AG10803 (cell line): ENCODE measurements at regions not wholly inside any gene's neighbourhood (a gene's known extent, or its start where the extent isn't known, plus 50 kb on each side); places are given as distances from the start of the nearest gene placed in this dataset.

Source experiments
- DNase-seq: peaks from one replicate; pipeline ENCODE4 v3.0.0; 2010; ENCODE audit warnings: low read depth
- H3K4me3 ChIP-seq: 2 replicates; pipeline ENCODE4 v1.5.1; 2011; ENCODE audit warnings: mild to moderate bottlenecking, low read length, control low read depth
- TF ChIP-seq, protein P1 (sequence below): conservative IDR thresholded peaks from 2 replicates; pipeline ENCODE4 v1.5.1; 2011; ENCODE audit warnings: mild to moderate bottlenecking, low read length, control low read depth, inconsistent platforms

- DNase-seq: no peak
- TF ChIP-seq, protein P1, sequence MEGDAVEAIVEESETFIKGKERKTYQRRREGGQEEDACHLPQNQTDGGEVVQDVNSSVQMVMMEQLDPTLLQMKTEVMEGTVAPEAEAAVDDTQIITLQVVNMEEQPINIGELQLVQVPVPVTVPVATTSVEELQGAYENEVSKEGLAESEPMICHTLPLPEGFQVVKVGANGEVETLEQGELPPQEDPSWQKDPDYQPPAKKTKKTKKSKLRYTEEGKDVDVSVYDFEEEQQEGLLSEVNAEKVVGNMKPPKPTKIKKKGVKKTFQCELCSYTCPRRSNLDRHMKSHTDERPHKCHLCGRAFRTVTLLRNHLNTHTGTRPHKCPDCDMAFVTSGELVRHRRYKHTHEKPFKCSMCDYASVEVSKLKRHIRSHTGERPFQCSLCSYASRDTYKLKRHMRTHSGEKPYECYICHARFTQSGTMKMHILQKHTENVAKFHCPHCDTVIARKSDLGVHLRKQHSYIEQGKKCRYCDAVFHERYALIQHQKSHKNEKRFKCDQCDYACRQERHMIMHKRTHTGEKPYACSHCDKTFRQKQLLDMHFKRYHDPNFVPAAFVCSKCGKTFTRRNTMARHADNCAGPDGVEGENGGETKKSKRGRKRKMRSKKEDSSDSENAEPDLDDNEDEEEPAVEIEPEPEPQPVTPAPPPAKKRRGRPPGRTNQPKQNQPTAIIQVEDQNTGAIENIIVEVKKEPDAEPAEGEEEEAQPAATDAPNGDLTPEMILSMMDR: no peak
- no peak overlapping the region for H3K4me3 ChIP-seq
Observed at GRCh38 chr7:138369797-138370196, 90.3 kb upstream of the TRIM24 start.

- H3K4me3 ChIP-seq: no peak overlapping the region
- TF ChIP-seq, protein P1: no peak
- DNase-seq: no peak
Observed at GRCh38 chr7:138370956-138371355, 89.1 kb upstream of the TRIM24 start.

- H3K4me3 ChIP-seq: no peak overlapping the region
- no peak for DNase-seq
- TF ChIP-seq, protein P1: no peak
Observed at GRCh38 chr7:138374119-138374693, 85.9 kb upstream of the TRIM24 start.

- DNase-seq: no peak
- no peak overlapping the region for H3K4me3 ChIP-seq
- TF ChIP-seq, protein P1: no peak
Observed at GRCh38 chr7:138377306-138377705, 82.8 kb upstream of the TRIM24 start.

DNA sequence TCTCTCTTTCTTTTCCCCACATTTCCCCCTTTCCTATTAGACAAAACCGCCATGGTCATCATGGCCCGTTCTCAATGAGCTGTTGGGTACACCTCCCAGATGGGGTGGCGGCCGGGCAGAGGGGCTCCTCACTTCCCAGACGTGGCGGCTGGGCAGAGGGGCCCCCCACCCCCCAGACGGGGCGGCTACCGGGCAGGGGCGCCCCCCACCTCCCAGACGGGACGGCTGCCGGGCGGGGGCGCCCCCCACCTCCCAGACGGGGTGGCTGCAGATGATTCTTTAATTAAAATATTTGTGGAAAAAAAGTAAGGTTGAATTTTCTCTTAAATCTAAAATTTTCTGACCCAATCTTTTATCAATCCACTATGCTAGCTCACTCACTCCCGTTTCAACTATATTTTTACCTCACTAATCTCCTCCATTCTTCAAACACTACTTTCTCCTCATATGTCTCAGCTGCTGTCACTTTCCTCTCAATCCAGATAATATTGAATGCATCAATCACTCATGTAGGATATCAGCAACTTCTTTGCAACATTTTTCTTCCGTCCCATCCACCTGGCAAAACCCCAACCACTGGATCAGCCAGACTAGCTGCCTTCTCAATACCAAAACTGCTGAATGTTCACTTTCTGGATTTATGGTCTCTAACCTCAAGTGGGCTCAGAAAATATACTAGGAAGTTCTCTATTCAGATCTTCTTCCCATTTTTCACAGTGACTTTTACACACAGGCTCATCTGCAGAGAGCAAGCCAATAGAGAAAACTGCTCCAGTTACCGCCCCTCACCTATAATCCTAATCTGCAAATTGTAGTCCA, 81.1 kb upstream of the TRIM24 start:
- no peak overlapping the region for H3K4me3 ChIP-seq
- DNase-seq: no peak
- TF ChIP-seq, protein P1: no peak

DNA sequence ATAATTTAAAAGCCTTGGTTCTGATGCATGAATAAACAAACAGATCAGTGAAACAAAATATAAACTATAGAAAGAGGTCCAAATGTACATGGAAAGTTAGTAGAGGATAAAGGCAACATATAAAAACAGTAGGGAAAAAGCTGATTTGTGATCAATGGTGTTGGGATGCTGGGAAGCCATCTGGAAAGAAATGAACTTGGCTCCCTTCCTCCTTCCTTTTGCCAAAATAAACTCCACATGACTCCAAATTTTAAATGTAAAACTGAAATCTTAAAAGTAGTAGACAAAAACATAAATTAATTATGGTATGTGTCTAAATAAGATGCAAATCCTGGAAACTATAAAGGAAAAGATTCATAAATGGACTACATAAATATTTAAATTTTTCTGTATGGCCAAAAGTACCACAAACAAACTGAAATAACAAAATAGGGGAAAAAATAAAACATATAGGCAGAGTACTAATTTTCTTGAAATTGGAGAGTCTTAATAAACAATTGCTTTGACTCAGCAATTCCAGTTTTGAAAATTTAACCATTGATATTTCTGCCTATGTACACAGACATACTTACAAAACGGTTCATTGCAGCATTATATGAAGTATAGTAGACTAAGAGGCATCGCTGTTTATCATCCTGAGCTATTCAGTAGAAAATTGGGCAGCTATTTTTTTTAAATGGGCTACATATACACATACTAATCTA, 77.0 kb upstream of the TRIM24 start:
- no peak for DNase-seq
- no peak overlapping the region for H3K4me3 ChIP-seq
- TF ChIP-seq, protein P1: no peak
